ENCODE measurements at regions not wholly inside any gene's neighbourhood (a gene's known extent, or its start where the extent isn't known, plus 50 kb on each side); places are given as distances from the start of the nearest gene placed in this dataset.
"Not testable (repeated sequence)": the region's sequence is repeated elsewhere in the genome, so short reads cannot be mapped to it uniquely, and the experiment has no call there.

DNA sequence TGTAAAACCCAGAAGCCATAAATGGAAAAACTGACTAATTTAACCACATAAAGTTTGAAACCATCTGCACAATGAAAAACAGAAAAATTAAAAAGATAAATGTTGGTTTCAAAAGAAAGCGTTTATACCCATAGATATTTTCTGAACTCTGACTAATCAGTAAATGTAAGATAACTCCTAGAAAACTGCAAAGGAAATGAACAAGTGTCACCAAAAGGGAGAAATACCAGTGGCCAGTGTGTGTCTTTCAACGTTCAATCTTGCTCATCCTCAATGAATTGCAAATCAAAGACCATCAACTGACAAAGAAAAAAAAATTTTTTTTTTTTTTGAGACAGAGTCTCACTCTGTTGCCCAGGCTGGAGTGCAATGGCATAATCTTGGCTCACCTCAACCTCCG lies 180.1 kb downstream of the SYK start:
- DNase-seq (ENCODE audit: low read depth): no peak

DNA sequence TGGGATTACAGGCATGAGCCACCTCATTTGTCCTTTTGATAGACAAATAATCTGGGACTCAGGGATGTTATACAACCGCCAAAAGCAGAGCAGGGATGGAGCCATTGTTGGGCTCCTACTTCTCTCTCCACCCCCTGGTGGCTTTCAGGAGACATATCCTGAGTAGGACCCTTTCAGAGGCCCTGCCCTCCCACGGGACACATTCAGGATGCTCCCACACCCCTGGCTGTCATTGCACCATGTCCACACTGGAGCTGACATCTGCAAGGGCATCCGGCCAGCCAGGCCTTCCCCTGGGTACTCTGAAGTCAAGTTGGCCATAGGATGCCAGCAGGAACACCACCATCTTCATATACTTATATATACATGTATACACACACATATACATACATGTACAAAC lies 181.8 kb downstream of the SYK start:
- DNase-seq (ENCODE audit: low read depth): no peak

DNA sequence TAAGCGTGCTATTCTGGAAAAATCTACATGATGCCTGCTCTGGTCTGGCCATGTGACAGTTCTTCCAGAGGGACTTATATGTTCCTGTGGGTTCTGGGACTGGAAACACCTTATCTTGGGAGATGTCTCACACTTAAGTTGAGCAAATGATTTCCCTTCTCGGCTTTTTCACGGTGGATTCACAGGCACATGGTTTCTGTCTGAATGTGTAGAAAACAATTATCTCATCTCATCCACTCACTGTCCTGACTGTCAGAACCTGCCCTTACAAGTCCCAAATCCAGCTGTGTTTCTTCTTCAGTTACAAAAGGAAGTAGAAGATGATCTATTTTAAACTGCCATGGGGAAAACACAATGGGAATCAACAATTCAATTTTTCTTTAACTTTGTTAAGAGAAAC lies 184.0 kb downstream of the SYK start:
- no peak for DNase-seq (ENCODE audit: low read depth)

DNA sequence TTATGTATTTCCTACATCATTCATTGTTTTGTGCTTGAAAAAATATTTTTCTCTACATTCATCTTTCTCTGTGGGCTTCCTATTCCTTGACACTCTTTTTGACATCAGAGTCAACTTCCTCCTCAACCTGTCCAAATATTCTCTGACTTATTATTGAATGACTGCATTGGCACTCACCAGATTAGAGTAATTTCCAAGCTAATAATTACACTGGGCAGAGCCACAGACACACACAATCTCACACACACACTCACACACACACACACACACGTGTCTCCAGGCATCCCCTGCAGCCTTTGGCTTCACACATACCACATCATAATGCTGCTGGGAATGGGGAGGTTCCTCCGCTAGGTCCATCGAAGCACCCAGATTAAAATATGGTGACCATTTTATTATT lies 184.5 kb downstream of the SYK start:
- no peak for DNase-seq (ENCODE audit: low read depth)

DNA sequence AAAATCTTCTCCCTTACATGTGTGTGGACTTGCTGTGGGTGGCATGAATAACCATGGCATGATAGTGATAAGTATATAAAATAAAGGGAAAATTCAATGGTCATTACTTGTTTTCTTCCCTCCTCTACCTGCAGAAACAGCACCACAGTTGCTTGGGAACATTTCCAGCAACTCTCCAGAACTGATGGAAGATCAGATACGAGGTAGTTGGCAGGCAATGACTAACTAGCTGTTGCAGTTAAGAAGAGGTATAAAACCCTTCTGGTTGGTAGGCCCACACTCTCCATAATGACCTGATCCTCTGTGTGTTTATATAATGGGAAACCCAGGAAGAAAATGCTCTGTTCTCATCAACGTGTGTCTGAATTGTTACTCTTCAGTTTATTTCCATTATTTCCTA lies 185.9 kb downstream of the SYK start:
- DNase-seq (ENCODE audit: low read depth): no peak

DNA sequence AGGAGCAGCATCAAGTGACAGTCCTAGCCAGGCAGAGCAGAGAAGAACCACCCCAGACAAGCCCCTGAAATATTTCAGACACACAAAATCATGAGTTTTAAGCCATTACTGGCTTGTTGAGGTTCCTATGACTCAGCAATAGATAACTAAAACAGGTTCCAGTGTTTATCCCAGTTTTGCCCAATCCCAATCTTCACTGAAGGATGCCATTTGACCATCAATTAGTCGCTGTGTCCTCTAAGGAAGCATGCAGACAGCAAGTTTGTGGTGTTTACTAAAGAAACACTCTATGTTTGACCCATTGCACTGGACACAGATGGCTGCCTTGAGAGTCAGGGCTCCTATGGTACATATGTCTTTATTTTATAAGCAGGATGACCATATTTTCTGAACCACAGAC lies 186.7 kb downstream of the SYK start:
- DNase-seq (ENCODE audit: low read depth): no peak

DNA sequence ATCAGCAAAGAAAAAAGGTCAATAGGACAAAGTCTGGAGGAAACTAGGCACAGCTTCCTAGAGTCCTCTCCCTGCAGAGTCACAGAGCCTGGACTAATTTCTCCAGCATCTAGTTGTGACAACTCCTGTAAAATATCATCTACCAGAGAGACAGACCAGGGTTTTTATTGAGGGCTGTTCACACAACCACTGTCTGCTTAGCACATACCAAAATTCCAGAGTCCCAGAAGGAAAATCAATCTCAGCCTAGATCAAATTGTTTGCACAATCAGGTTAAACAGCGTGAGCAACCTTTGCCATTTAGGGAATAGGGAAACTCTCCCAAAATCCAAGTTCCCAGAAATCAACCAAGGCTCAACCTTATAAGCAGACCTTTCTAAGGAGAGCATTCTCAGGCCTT lies 190.3 kb downstream of the SYK start:
- no peak for DNase-seq (ENCODE audit: low read depth)

GRCh38 chr9:90995516-90995915 lies 193.9 kb downstream of the SYK start:
- DNase-seq (ENCODE audit: low read depth): no peak

- DNase-seq (ENCODE audit: low read depth): no peak
Observed at GRCh38 chr9:90996154-90997065, 194.8 kb downstream of the SYK start.

DNA sequence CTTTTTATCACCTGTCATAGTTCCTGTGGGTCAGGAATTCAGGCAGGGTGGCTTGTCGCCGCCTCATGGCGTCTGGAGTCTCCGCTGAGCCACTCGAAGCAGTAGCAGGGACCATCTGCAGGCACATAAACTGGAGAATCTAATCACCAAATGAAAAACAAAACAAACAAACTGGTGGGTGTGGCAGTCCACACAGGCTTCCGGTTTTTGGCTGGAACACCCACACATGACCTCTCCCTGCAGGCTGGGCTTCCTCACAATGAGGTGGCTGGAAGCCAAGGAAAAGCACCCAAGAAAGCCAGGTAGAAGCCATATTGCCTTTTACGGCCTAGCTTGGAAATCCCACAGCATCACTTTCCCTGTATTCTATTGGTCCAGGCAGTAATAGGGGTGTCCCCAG lies 197.0 kb downstream of the SYK start:
- DNase-seq (ENCODE audit: low read depth): no peak

GRCh38 chr9:90999425-91000397 lies 198.1 kb downstream of the SYK start:
- no peak for DNase-seq (ENCODE audit: low read depth)

- no peak for DNase-seq (ENCODE audit: low read depth)
Observed at GRCh38 chr9:91001146-91001611, 199.6 kb downstream of the SYK start.

DNA sequence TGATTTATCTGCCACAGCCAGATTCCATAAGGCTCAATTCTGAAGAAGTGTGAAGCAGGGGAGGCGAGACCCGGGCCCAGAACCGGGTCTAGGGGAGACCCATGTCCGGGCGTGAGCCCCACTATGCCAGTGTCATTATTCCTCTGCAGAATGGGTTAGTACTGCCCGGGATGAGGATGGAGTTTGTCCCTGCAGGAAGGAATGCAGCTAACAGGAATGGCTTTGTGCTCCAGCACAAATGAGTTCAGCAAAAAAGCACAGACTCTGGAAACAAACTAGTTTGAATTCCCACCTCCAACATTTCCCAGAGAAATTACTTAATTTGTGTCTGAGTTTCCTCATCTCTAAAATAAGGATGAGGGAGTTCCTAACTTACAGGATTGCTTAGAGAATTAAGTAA lies 202.9 kb downstream of the SYK start:
- DNase-seq (ENCODE audit: low read depth): no peak

GRCh38 chr9:91004992-91005391 lies 203.4 kb downstream of the SYK start:
- DNase-seq (ENCODE audit: low read depth): no peak

GRCh38 chr9:91006046-91006445 lies 204.4 kb downstream of the SYK start:
- DNase-seq (ENCODE audit: low read depth): no peak

DNA sequence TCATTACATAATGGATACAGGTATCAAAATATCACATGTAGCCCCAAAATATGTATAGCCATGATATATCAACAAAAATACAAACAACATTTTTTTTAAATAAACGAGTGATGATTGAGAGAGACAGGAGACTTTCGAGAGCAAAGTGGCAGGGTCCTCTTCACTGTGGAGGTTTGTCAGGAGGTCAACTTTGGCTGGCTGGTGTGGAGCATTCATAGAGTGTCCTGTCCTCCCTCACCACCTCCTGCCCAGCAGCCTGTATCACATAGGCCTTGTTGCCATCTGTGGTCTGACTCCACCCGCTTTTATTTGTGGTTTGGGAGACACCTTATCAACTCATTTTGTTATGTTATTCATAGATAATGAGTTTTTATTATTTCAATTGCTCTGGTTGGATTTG lies 206.9 kb downstream of the SYK start:
- DNase-seq (ENCODE audit: low read depth): no peak

GRCh38 chr9:91011891-91012290 lies 210.3 kb downstream of the SYK start:
- no peak for DNase-seq (ENCODE audit: low read depth)

DNA sequence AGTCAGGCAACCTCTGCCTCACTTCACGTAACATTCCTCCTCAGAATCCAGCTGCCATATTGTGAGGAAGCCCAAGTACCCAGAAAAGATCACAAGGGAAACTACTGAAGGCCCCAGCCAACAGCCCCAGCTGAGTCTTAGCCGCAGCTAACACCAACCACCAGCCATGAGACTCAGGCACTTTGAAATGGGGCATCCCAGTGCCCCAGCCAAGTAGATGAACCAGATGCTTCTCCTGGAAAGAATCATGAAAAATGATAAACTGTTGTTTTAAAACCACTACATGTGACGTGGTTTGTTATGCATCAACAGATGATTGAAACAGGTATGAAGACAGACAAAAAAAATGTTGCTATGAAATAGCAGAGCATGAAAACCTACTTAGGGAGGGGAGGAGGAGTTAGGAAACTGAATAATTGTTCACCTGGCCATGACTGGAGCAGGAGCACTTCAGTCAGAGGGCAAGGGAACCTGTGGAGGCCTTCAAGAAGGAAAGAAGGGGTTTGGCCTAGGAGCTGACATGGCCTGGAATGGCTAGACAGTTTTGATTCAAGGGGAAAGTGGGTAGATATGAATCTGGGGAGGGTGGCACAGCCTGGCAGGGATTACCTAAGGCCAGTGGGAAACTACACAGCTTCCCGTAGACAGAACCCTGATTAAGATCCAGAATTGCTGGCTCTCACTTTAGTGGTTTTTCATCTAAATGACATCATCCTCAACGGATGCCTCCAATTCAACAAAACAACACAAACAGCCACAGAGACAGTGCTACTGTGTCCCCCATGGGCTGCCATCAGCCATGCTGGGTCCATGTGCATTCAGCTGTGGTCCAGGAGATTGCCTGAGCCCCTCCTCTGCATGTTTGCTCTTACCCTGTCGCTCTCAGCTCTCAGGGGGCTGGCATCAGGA lies 211.6 kb downstream of the SYK start:
- DNase-seq (ENCODE audit: low read depth): no peak

- DNase-seq (ENCODE audit: low read depth): no peak
Observed at GRCh38 chr9:91017245-91017644, 215.6 kb downstream of the SYK start.

DNA sequence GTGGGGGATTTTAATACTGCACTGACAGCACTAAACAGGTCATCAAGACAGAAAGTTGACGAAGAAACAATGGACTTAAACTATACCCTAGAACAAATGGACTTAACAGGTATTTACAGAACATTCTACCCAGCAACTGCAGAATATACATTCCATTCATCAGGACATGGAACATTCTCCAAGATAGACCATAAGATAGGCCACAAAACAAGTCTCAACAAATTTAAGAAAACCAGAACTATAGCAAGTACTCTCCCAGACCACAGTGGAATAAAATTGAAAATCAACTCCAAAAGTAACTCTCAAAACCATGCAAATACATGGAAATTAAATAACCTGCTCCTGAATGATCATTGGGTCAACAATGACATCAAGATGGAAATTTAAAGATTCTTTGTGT lies 218.3 kb downstream of the SYK start:
- DNase-seq (ENCODE audit: low read depth): not testable (repeated sequence)

DNA sequence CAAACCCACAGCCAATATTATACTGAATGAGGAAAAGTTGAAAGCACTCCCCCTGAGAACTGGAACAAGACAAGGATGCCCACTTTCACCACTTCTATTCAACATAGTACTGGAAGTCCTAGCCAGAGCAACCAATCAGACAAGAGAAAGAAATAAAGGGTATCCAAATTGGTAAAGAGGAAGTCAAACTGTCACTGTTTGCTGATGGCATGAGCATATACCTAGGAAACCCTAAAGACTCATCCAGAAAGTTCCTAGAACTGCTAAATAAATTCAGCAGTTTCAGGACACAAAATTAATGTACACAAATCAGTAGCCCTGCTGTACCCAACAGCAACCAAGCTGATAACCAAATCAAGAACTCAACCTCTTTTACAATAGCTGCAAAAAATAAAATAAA lies 220.0 kb downstream of the SYK start:
- DNase-seq (ENCODE audit: low read depth): not testable (repeated sequence)

GRCh38 chr9:91023741-91024140 lies 222.1 kb downstream of the SYK start:
- no peak for DNase-seq (ENCODE audit: low read depth)
